ENCODE measurements at regions not wholly inside any gene's neighbourhood (a gene's known extent, or its start where the extent isn't known, plus 50 kb on each side); places are given as distances from the start of the nearest gene placed in this dataset.
A peak's percentile ranks its signal among the peaks of the same experiment; 100 is the strongest.

GRCh38 chr4:56213543-56213942 lies 173.7 kb downstream of the AASDH start:
- H3K27ac ChIP-seq (ENCODE audit: low read depth in 2 of 2, low read length in 2 of 2): no peak overlapping the region
- H3K27me3 ChIP-seq (ENCODE audit: control insufficient read depth in 2 of 2, insufficient read depth in 2 of 2, low read length in 2 of 2): no peaks in the 10 kb centered on the region
- H3K9me3 ChIP-seq (ENCODE audit: control insufficient read depth in 2 of 2, low read length in 2 of 2): no peaks in the 10 kb centered on the region
- no peaks in the 10 kb centered on the region for H3K36me3 ChIP-seq (ENCODE audit: control insufficient read depth in 2 of 2, insufficient read depth in 2 of 2, low read length in 2 of 2)
- H3K4me1 ChIP-seq (ENCODE audit: control insufficient read depth in 2 of 2, insufficient read depth in 2 of 2, low read length in 2 of 2): peaks cover 6 to 20% of the 10 kb centered on the region in 2 donors
- no peak overlapping the region for H3K9ac ChIP-seq (ENCODE audit: low read depth in 1 of 2, low read length in 2 of 2)
- no peak overlapping the region for H3K4me3 ChIP-seq (ENCODE audit: low read length in 2 of 2)

GRCh38 chr4:56212774-56213173 lies 174.5 kb downstream of the AASDH start:
- Histone ChIP-seq H3K4me1 (ENCODE audit: control insufficient read depth in 2 of 2, insufficient read depth in 2 of 2, low read length in 2 of 2) (peaks cover 6 to 16% of the 10 kb centered on the region in 2 donors), H3K4me3 (ENCODE audit: low read length in 2 of 2) (no peak overlapping the region), H3K9ac (ENCODE audit: low read depth in 1 of 2, low read length in 2 of 2) (no peak overlapping the region), H3K9me3 (ENCODE audit: control insufficient read depth in 2 of 2, low read length in 2 of 2) (no peaks in the 10 kb centered on the region), H3K27me3 (ENCODE audit: control insufficient read depth in 2 of 2, insufficient read depth in 2 of 2, low read length in 2 of 2) (no peaks in the 10 kb centered on the region), H3K27ac (ENCODE audit: low read depth in 2 of 2, low read length in 2 of 2) (no peak overlapping the region), H3K36me3 (ENCODE audit: control insufficient read depth in 2 of 2, insufficient read depth in 2 of 2, low read length in 2 of 2) (no peaks in the 10 kb centered on the region)

- H3K4me1 ChIP-seq (ENCODE audit: control insufficient read depth in 2 of 2, insufficient read depth in 2 of 2, low read length in 2 of 2): peaks cover 6 to 11% of the 10 kb centered on the region in 2 donors
- no peaks in the 10 kb centered on the region for H3K36me3 ChIP-seq (ENCODE audit: control insufficient read depth in 2 of 2, insufficient read depth in 2 of 2, low read length in 2 of 2)
- H3K27me3 ChIP-seq (ENCODE audit: control insufficient read depth in 2 of 2, insufficient read depth in 2 of 2, low read length in 2 of 2): no peaks in the 10 kb centered on the region
- no peak overlapping the region for H3K9ac ChIP-seq (ENCODE audit: low read depth in 1 of 2, low read length in 2 of 2)
- H3K9me3 ChIP-seq (ENCODE audit: control insufficient read depth in 2 of 2, low read length in 2 of 2): no peaks in the 10 kb centered on the region
- H3K27ac ChIP-seq (ENCODE audit: low read depth in 2 of 2, low read length in 2 of 2): no peak overlapping the region
- no peak overlapping the region for H3K4me3 ChIP-seq (ENCODE audit: low read length in 2 of 2)
Measured at GRCh38 chr4:56211202-56211601, 176.1 kb downstream of the AASDH start.

- peaks cover 2 to 7% of the 10 kb centered on the region in 2 donors for H3K4me1 ChIP-seq (ENCODE audit: control insufficient read depth in 2 of 2, insufficient read depth in 2 of 2, low read length in 2 of 2)
- no peaks in the 10 kb centered on the region for H3K9me3 ChIP-seq (ENCODE audit: control insufficient read depth in 2 of 2, low read length in 2 of 2)
- no peak overlapping the region for H3K4me3 ChIP-seq (ENCODE audit: low read length in 2 of 2)
- no peak overlapping the region for H3K9ac ChIP-seq (ENCODE audit: low read depth in 1 of 2, low read length in 2 of 2)
- no peaks in the 10 kb centered on the region for H3K36me3 ChIP-seq (ENCODE audit: control insufficient read depth in 2 of 2, insufficient read depth in 2 of 2, low read length in 2 of 2)
- H3K27ac ChIP-seq (ENCODE audit: low read depth in 2 of 2, low read length in 2 of 2): no peak overlapping the region
- no peaks in the 10 kb centered on the region for H3K27me3 ChIP-seq (ENCODE audit: control insufficient read depth in 2 of 2, insufficient read depth in 2 of 2, low read length in 2 of 2)
Measured at GRCh38 chr4:56210397-56210796, 176.9 kb downstream of the AASDH start.

- Histone ChIP-seq H3K36me3 (ENCODE audit: control insufficient read depth in 2 of 2, insufficient read depth in 2 of 2, low read length in 2 of 2) (no peaks in the 10 kb centered on the region), H3K27me3 (ENCODE audit: control insufficient read depth in 2 of 2, insufficient read depth in 2 of 2, low read length in 2 of 2) (no peaks in the 10 kb centered on the region), H3K9ac (ENCODE audit: low read depth in 1 of 2, low read length in 2 of 2) (no peak overlapping the region), H3K4me3 (ENCODE audit: low read length in 2 of 2) (no peak overlapping the region), H3K9me3 (ENCODE audit: control insufficient read depth in 2 of 2, low read length in 2 of 2) (no peaks in the 10 kb centered on the region), H3K4me1 (ENCODE audit: control insufficient read depth in 2 of 2, insufficient read depth in 2 of 2, low read length in 2 of 2) (peaks cover 0 to 4% of the 10 kb centered on the region in 2 donors), H3K27ac (ENCODE audit: low read depth in 2 of 2, low read length in 2 of 2) (no peak overlapping the region)
Measured at GRCh38 chr4:56209767-56210166, 177.5 kb downstream of the AASDH start.

- Histone ChIP-seq H3K4me1 (ENCODE audit: control insufficient read depth in 2 of 2, insufficient read depth in 2 of 2, low read length in 2 of 2) (peaks cover 0 to 4% of the 10 kb centered on the region in 2 donors), H3K4me3 (ENCODE audit: low read length in 2 of 2) (no peak overlapping the region), H3K9me3 (ENCODE audit: control insufficient read depth in 2 of 2, low read length in 2 of 2) (no peaks in the 10 kb centered on the region), H3K27me3 (ENCODE audit: control insufficient read depth in 2 of 2, insufficient read depth in 2 of 2, low read length in 2 of 2) (no peaks in the 10 kb centered on the region), H3K9ac (ENCODE audit: low read depth in 1 of 2, low read length in 2 of 2) (no peak overlapping the region), H3K27ac (ENCODE audit: low read depth in 2 of 2, low read length in 2 of 2) (no peak overlapping the region), H3K36me3 (ENCODE audit: control insufficient read depth in 2 of 2, insufficient read depth in 2 of 2, low read length in 2 of 2) (no peaks in the 10 kb centered on the region)
Measured at GRCh38 chr4:56208103-56208502, 179.2 kb downstream of the AASDH start.

GRCh38 chr4:56206258-56206657 lies 181.0 kb downstream of the AASDH start:
- no peaks in the 10 kb centered on the region for H3K9me3 ChIP-seq (ENCODE audit: control insufficient read depth in 2 of 2, low read length in 2 of 2)
- no peaks in the 10 kb centered on the region for H3K27me3 ChIP-seq (ENCODE audit: control insufficient read depth in 2 of 2, insufficient read depth in 2 of 2, low read length in 2 of 2)
- H3K36me3 ChIP-seq (ENCODE audit: control insufficient read depth in 2 of 2, insufficient read depth in 2 of 2, low read length in 2 of 2): no peaks in the 10 kb centered on the region
- no peak overlapping the region for H3K4me3 ChIP-seq (ENCODE audit: low read length in 2 of 2)
- H3K27ac ChIP-seq (ENCODE audit: low read depth in 2 of 2, low read length in 2 of 2): no peak overlapping the region
- no peak overlapping the region for H3K9ac ChIP-seq (ENCODE audit: low read depth in 1 of 2, low read length in 2 of 2)
- peaks cover 0 to 4% of the 10 kb centered on the region in 2 donors for H3K4me1 ChIP-seq (ENCODE audit: control insufficient read depth in 2 of 2, insufficient read depth in 2 of 2, low read length in 2 of 2)

GRCh38 chr4:56200275-56200674 lies 187.0 kb downstream of the AASDH start:
- Histone ChIP-seq H3K9me3 (ENCODE audit: control insufficient read depth in 2 of 2, low read length in 2 of 2) (no peaks in the 10 kb centered on the region), H3K4me1 (ENCODE audit: control insufficient read depth in 2 of 2, insufficient read depth in 2 of 2, low read length in 2 of 2) (peaks cover 3 to 22% of the 10 kb centered on the region in 2 donors), H3K27ac (ENCODE audit: low read depth in 2 of 2, low read length in 2 of 2) (no peak overlapping the region), H3K36me3 (ENCODE audit: control insufficient read depth in 2 of 2, insufficient read depth in 2 of 2, low read length in 2 of 2) (no peaks in the 10 kb centered on the region), H3K4me3 (ENCODE audit: low read length in 2 of 2) (no peak overlapping the region), H3K9ac (ENCODE audit: low read depth in 1 of 2, low read length in 2 of 2) (no peak overlapping the region), H3K27me3 (ENCODE audit: control insufficient read depth in 2 of 2, insufficient read depth in 2 of 2, low read length in 2 of 2) (no peaks in the 10 kb centered on the region)

- Histone ChIP-seq H3K4me3 (ENCODE audit: low read length in 2 of 2) (no peak overlapping the region), H3K27ac (ENCODE audit: low read depth in 2 of 2, low read length in 2 of 2) (no peak overlapping the region), H3K36me3 (ENCODE audit: control insufficient read depth in 2 of 2, insufficient read depth in 2 of 2, low read length in 2 of 2) (no peaks in the 10 kb centered on the region), H3K9ac (ENCODE audit: low read depth in 1 of 2, low read length in 2 of 2) (no peak overlapping the region), H3K4me1 (ENCODE audit: control insufficient read depth in 2 of 2, insufficient read depth in 2 of 2, low read length in 2 of 2) (peaks cover 3 to 22% of the 10 kb centered on the region in 2 donors), H3K9me3 (ENCODE audit: control insufficient read depth in 2 of 2, low read length in 2 of 2) (no peaks in the 10 kb centered on the region), H3K27me3 (ENCODE audit: control insufficient read depth in 2 of 2, insufficient read depth in 2 of 2, low read length in 2 of 2) (no peaks in the 10 kb centered on the region)
Measured at GRCh38 chr4:56198265-56198664, 189.0 kb downstream of the AASDH start.

GRCh38 chr4:56197387-56197786 lies 189.9 kb downstream of the AASDH start:
- Histone ChIP-seq H3K27me3 (ENCODE audit: control insufficient read depth in 2 of 2, insufficient read depth in 2 of 2, low read length in 2 of 2) (no peaks in the 10 kb centered on the region), H3K4me1 (ENCODE audit: control insufficient read depth in 2 of 2, insufficient read depth in 2 of 2, low read length in 2 of 2) (peaks cover 3 to 22% of the 10 kb centered on the region in 2 donors), H3K4me3 (ENCODE audit: low read length in 2 of 2) (peak overlapping the region; percentile 9 to 43), H3K9ac (ENCODE audit: low read depth in 1 of 2, low read length in 2 of 2) (peak overlapping the region in 1 of 2 donors; percentile 7), H3K27ac (ENCODE audit: low read depth in 2 of 2, low read length in 2 of 2) (peak overlapping the region; percentile 57 to 76), H3K9me3 (ENCODE audit: control insufficient read depth in 2 of 2, low read length in 2 of 2) (no peaks in the 10 kb centered on the region), H3K36me3 (ENCODE audit: control insufficient read depth in 2 of 2, insufficient read depth in 2 of 2, low read length in 2 of 2) (no peaks in the 10 kb centered on the region)

GRCh38 chr4:56195025-56195424 lies 192.3 kb downstream of the AASDH start:
- H3K4me1 ChIP-seq (ENCODE audit: control insufficient read depth in 2 of 2, insufficient read depth in 2 of 2, low read length in 2 of 2): peaks cover 3 to 22% of the 10 kb centered on the region in 2 donors
- no peak overlapping the region for H3K4me3 ChIP-seq (ENCODE audit: low read length in 2 of 2)
- H3K27ac ChIP-seq (ENCODE audit: low read depth in 2 of 2, low read length in 2 of 2): no peak overlapping the region
- no peaks in the 10 kb centered on the region for H3K27me3 ChIP-seq (ENCODE audit: control insufficient read depth in 2 of 2, insufficient read depth in 2 of 2, low read length in 2 of 2)
- no peak overlapping the region for H3K9ac ChIP-seq (ENCODE audit: low read depth in 1 of 2, low read length in 2 of 2)
- no peaks in the 10 kb centered on the region for H3K9me3 ChIP-seq (ENCODE audit: control insufficient read depth in 2 of 2, low read length in 2 of 2)
- H3K36me3 ChIP-seq (ENCODE audit: control insufficient read depth in 2 of 2, insufficient read depth in 2 of 2, low read length in 2 of 2): no peaks in the 10 kb centered on the region

Measured in mucosa of rectum (tissue), 2 donors.